ENCODE measurements at regions not wholly inside any gene's neighbourhood (a gene's known extent, or its start where the extent isn't known, plus 50 kb on each side); places are given as distances from the start of the nearest gene placed in this dataset.

DNA sequence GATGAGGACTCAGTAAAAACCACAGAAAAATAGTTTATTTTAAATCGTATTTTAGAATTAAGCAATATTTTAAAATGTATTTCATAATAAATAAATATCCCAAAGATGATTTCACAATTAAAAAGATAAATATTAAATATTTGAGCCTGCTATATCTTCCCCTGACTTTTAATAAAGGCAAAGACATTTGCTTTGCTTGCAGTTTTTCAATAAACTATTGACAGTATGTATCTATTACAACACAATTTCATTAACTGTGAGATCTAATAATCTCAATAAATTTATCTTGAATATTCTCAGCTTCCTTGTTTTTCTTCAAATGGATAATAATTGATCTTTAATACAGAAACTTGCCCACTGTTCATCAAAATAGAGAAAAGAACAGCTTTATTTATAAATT lies 186.2 kb upstream of the TARS1 start:
- no peak for DNase-seq (ENCODE audit: low spot score)

DNA sequence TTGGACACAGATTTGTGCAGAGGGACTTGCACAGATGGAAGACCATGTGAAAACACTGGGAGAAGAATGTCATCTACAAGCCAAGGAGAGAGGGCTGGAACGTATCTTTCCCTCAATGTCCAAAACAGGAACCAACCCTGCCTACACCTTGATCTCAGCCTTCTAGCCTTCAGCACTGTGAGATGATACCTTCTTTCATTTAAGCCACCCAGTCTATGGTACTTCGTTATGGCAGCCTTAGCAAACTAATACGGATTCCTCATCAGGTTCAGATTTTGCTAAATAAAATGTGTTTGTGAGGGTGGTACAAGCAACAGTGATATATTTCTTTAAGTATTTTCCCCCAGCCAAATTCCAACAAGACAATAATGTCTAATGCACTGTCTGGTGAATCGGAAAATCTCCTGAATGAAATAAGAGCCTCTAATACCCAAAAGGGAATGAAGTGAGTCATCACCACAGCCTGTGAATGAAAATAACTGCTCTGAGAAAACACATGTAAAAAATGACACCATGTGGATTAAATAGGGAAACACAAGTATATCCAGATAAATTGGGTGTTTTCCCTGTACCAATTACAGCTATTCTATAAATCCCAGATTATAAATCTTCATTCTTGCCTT lies 182.8 kb upstream of the TARS1 start:
- peak; percentile 79 for DNase-seq (ENCODE audit: low spot score)

DNA sequence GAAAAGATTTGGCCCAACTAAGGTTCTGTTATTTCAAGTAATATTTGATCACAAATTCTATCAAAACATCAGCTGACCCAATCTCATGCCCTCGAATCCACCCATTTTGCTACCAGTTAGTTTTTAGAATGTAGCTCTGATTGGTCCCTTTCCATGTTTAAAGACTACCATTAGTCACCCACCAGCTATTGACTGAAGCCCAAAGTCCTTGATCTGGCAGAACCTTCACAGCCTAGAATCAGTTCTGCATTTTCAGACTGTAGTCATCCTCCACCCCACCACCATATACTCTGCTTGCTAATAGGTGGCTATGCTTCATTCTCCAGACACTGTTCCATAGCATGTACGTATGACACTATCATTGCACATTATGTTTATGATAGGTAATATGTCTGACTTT lies 182.2 kb upstream of the TARS1 start:
- peak; percentile 16 for DNase-seq (ENCODE audit: low spot score)

DNA sequence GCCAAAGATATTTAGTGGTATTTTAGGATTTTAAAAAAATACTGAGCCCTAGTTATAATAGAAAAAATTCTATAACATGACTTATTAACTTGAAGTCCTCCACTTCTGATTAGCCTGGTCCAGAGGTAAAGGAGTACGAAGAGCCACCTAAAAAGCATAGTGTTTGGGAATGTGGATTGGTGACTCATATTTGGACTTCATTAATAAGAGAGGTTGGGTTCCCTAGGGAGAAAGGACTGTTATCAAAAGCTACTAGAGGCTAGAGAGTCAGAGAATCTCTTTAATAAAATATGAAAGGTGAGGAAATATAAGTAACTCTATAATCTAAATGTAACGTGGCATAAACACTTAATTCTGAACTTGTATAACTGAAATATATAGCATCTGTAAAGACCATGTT lies 180.7 kb upstream of the TARS1 start:
- DNase-seq (ENCODE audit: low spot score), result no peak

DNA sequence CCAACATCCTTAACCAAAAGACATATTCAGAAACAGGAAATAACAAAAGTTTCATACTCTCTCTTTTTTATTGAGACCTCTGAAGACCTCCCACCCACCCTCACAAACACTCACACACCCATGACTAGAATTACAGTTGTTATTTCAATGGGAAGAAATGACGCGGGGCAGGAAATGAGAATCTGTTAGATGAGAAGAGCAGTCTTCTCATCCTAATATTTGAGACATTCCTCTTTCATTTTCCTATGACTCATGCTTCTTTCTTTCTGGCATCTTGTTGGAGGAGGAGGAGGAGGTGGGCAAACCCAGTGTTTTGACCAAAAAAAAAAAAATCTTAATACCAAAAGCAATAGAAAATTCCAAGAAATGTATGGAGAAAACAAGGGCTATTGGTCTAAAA lies 179.5 kb upstream of the TARS1 start:
- peak; percentile 49 for DNase-seq (ENCODE audit: low spot score)

DNA sequence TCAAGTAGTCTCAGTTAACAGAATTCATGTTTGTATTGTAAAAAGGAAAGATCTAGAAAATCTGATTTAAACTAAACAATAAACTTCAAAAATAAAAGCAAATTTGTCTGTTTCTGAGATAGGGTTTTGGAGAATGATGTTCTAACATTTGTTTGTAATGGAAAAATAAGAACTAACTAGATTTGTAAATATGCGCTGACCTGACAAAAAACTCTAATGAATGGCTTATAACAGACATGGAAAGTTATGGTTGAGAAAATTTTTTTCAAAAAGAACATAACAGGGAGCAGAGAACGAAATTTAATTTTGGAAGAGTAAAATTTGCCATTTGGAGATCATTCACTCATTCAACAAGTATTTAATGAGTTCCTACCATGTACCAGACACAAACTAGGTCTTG lies 179.0 kb upstream of the TARS1 start:
- no peak for DNase-seq (ENCODE audit: low spot score)

DNA sequence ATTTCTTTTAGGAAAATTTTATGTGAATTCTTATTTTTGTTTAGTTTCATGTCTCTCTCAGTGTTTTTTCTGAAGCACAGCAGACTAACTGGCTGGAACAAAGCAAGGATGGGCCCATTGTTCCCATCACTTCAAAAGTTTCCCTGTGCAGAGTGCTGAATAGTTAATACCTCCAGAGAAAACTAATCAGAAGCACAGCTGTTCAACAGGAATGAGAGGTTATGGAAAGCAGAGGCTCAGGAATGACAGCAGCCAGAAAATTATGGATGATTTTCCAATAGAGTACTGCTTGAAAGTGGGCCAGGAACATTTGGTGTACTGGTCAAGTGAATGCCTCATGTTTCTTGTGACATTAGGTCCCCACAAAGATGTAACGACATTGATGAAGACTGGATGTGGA lies 173.0 kb upstream of the TARS1 start:
- DNase-seq (ENCODE audit: low spot score), result no peak

DNA sequence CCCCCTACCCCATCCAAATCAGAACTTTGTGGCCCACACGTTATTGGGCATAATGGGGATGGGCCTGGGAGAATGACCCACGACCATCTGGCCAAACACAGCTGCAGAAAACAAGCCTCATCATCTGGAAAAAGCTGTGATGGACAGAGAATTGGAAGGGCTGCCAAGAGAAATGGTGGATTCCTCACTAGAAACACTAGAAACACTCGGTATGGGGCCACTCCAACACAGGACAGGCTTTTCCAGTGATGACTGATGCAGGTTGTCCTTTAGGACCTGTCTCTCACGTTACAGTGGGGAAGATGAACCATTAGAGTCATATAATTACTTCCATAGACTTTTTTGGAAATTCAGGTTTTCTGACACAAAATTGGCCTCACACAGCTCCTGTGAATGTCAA lies 172.4 kb upstream of the TARS1 start:
- DNase-seq (ENCODE audit: low spot score), result no peak

DNA sequence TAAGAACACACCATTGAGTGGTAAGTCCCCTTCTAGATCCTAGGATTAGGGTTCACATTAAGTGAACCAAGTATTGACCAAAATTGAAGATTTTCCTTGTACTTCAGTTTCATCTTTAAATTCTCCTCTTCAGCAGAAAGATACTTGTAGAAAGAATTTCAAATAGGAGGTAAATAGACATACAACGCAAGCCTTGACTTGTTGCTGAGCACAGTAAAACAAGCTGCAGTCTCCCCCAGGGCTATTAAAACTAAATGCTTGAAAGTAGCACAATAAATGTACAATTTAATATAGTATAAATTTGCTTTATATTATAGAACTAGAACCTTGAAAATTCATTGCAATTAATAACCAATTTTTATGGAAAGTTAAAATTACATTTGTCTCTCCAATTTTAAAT lies 170.1 kb upstream of the TARS1 start:
- DNase-seq (ENCODE audit: low spot score), result no peak

DNA sequence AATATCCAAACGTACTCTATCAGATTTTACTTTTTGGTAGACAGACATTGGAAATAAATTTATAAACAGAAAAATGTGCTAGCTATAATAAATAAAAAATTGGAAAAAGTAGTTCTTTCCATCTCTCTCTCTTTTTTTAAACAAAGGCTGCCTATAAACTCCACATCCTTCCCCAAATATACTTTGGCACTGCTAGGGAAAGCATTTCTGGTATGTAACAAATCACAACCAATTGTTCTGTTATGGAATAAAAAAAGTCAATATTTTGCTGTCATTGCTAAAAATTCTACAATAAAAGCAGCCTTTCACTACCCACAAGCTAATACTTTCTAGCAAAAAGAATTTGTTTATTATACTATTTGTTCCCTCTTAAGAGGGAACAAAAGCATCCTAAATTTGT lies 169.2 kb upstream of the TARS1 start:
- no peak for DNase-seq (ENCODE audit: low spot score)

DNA sequence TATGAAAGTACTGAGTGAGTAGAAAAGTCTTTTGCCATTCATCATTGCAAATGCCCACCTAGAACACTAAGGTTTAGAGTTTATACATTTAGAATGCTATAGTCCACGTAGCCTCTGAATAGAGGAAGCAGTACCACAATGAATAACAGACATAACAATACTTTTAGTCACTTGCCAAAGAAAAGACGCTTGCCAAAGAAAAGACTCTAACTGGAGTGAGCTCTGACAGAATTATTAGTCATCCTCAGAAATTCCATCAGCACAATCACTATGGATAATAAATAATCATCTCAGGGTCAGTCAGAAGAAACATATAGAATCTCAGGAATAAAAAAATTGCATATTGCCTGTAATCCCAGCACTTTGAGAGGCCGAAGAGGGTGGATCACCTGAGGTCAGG lies 168.5 kb upstream of the TARS1 start:
- peak; percentile 82 for DNase-seq (ENCODE audit: low spot score)

DNA sequence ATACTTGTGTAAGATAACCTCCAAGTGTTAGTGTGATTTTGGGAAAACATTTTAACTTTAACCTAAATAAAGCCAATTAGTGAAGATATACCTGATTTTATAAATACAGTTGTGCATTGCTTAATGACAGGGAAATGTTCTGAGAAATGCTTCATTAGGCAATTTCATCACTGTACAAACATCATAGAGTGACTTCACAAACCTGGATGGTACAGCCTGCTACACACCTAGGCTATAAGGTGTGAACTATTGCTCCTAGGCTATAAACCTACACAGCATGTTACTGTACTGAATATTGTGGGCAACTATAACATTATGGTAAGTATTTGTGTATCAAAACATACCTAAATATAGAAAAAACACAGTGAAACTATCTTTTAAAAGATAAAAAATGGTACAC lies 166.8 kb upstream of the TARS1 start:
- no peak for DNase-seq (ENCODE audit: low spot score)

DNA sequence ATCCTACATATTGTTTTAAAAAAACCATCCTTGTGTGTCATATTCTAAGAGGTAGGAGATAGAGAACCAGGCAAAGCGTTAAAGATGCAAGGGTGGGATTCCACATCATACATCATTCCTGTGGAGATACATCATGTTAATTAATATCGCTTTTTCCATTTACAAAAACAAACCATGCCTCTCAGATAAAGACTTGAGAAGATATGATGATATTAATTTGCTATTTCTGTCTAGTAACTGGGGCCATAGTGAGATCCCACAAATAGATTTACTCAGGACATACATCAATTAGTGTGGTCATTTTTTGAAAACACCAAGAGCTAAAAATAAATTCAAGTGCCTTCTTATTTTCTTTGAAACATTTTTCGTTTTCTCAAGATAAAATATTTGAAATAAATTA lies 165.4 kb upstream of the TARS1 start:
- DNase-seq (ENCODE audit: low spot score), result no peak

DNA sequence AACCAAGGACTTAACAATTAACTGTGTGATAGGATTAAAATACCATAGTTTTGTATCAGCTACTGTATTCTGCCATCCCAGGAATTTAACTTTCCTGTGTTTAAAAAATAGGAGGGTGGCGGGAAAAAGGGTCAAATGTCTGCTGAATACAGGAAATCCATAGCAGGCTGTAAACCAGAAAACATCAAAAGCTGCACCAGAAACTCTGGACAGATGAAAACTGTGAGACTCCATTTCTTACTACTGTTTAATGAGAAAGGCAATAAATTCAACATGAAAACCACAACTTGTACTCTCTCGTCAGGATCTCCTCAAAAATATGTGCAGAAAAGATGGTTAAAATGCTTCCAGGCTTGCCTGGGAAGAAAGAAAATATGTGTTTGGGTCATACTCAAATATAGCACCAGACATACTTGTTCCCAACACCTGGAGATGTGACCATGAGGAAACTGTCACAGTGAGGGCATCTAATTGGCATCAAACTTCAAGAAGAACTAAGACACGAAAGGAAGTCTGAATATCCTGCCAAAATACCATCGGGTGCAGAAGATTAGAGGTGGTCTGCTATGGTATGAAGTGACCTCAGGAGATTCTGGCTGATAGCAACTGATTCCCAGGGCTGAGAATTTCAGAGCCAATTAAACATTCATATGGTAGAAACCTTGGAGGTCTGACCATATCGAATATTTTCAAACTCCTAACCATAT lies 164.7 kb upstream of the TARS1 start:
- peak; percentile 58 for DNase-seq (ENCODE audit: low spot score)

DNA sequence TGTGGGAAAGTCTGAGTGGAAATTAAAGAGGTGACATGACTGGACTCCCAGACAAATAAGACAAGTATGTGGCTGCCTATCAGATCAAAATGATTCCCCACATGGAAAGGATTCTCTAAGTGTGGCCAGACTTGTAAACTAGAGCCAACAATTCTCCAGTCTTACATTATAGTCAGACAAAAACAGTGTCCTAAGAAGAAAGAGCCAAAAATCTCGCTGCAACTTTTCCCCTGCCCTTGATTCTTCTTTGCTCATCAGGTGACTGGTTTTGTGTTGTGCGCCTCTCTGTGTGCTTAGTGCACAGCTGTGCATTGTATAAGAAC lies 164.2 kb upstream of the TARS1 start:
- DNase-seq (ENCODE audit: low spot score), result no peak

DNA sequence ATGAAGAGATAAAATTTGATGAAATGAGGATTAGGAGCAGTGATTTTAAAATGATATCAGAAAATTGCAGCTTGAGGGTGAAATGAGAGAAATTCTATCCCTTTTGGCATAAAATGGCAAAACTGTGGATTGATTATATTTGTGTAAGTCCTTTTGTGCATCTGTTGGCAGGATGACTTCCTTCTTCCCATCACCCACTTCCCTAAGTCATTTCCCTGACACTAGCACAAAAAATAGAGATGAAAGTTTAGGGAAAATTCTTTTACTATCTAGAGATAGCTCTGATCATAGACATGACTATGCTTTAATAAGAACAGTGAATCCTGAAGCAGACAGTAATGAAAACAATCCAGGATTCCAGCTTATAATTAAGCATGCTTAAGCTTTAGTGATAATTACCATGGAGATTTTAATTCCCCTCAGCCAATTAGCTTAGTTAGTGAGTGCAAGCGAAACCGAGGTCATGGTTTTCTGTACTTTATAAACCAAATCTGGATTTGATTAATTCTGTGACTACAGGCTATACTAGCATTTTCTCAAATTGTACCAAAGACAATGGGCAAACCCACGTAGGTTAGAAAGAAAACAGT lies 163.6 kb upstream of the TARS1 start:
- DNase-seq (ENCODE audit: low spot score), result no peak

DNA sequence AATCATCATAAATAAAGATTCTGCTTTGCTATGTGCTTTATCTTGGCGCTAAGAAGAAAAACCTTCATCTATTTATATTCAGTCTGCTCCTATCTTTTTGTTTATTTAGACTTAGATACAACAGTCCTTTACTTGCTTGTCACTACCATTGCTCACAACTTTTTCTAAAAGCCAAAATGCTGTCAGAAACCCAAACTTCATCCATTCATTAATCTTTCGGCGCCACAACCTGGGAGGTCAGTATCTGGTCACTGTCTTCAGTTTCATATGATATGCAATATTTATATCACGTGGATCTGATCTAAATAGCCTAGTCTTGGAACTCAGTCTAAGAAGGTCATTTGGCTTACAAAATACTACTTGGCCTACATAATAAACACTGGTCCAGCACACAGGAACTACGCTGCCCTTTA lies 159.3 kb upstream of the TARS1 start:
- DNase-seq (ENCODE audit: low spot score), result no peak

DNA sequence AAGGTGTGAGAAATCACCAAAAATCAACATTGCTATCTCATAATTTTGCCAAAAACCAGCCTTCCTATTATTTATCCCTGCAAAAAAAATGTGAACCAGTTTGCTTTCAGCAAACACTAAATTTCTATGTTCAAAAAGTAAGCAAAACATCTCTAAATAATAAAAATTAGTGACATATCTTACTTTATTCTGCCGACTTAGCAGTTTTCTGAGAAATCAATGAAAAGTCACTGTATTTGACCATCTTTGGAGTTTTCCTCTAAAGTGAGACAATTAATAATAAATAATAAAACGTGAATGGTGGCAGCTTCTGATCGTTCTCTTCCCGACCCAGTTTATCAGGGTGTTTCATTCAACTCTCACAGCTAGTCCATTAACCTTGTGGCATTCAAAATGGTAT lies 158.6 kb upstream of the TARS1 start:
- no peak for DNase-seq (ENCODE audit: low spot score)

DNA sequence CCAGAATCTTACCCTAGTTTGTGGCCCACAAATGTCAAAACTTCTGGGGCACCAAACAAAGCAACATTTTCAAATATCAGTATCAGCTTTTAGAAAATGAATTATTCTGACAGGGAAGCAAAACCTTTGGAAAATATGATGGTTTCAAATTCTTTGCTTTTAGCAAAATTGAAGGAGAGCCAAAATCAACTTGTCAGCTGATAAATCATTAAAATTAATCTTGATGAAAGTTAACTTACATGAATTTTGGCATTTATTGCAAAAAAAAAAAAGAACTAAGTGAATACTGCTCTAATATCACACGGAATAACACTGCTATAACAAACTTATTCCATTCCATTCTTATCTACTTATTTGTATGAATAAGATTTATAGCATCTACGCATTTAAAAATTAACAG lies 158.1 kb upstream of the TARS1 start:
- no peak for DNase-seq (ENCODE audit: low spot score)

DNA sequence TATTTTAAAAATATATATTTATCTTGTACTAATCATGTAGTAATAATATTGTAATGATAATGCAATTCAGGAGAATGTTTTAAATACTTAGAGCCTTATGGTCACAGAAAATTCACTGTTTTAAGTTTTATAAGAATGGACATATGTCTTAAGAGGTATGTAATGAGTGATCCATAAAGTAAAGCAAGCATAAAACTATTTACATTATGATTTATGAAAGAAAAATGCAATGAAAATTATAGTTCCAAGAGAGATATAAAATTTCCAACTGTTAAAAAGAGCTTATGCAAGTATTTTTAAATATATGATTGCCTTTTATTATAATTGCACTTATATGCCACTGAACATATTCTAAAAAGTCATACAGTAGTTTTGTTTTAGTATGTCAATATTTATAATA lies 157.5 kb upstream of the TARS1 start:
- no peak for DNase-seq (ENCODE audit: low spot score)

DNA sequence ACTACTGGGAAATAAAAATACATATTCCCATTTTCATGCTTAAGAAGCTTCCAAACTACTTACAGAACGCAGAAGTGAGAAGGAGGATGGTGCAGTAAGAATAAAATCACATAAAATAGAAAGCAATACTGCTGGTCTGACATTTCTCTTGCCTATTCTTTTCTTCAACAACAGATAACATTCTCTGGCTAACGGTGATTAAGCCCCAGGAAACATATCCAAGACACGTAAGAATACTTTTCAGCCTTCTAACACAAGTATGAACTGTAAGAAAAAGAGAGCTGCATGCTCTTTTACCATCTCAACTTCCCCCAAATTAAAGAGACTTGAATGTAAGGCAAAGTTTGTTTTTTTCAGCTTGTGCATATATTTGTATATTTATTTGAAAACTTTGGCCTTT lies 156.1 kb upstream of the TARS1 start:
- no peak for DNase-seq (ENCODE audit: low spot score)

DNA sequence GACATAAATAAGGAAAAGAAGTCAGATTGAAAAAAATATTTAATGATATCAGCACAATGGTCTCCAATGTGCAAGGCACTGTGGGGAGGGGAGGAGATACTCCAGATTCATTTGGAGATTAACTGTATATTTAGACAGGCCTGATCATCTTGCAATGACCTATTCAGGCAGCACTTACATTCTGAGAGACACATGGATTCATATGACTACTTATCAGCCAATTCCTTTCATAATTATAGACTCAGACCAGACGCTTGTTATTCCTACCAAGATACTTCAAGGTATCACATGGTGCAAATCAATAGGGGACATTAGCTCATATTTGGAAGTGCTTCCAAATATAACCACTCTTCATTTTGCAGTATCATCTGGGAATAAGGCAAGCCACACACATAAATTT lies 153.5 kb upstream of the TARS1 start:
- no peak for DNase-seq (ENCODE audit: low spot score)

DNA sequence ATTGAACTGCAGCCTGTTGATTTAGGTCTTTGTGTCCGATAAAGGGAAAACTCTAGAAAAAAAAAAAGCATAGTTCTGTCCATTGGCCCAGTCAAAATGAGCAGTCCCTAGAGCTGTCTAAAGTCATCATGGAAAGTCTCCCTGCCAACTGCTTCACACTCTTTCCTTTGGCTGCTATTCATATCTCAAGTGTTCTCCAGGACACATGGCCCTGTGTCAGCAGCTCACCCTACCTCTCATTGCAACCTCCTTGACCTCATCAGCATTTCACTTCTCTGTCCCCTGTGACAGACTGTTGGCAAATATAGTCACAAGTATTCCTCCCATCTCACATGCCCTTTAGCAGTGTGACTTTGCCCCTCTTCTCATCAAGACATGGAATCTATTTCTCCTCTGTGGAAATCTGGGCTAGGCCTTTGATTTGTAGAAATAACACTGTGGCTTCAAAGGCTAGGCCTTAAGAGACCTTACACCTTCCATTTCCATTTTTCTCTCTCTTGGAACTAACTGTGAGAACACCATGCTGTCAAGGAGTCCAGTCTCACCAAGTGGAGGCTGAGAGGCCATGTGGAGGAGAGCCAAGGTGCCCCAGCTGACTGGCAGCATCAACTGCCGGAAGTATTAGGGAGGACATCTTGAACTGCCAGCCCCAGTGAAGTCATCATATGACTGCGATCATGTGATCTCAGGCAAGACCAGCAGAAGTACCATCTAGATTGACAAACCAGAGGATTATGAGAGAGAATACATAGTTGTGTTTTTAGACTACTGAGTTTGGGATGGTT lies 149.4 kb upstream of the TARS1 start:
- no peak for DNase-seq (ENCODE audit: low spot score)

Measured in AG08395 (cell line).